ENCODE measurements at regions not wholly inside any gene's neighbourhood (a gene's known extent, or its start where the extent isn't known, plus 50 kb on each side); places are given as distances from the start of the nearest gene placed in this dataset.

GRCh38 chr18:44599412-44599811 is 81.3 kb upstream of the SETBP1 start:
- Histone ChIP-seq H3K9me3 (ENCODE audit: control insufficient read depth, insufficient read depth, low read length) (no peaks in the 10 kb centered on the region), H3K27me3 (ENCODE audit: control insufficient read depth, insufficient read depth, low read length) (no peaks in the 10 kb centered on the region), H3K4me3 (ENCODE audit: low read length) (no peak overlapping the region), H3K27ac (ENCODE audit: low read length) (no peak overlapping the region), H3K36me3 (ENCODE audit: control insufficient read depth, insufficient read depth, low read length) (no peaks in the 10 kb centered on the region), H3K4me1 (ENCODE audit: control insufficient read depth, insufficient read depth, low read length) (no peaks in the 10 kb centered on the region)
- no peak for DNase-seq
- Mint-ChIP-seq H3K4me1 (peaks cover 9 to 10% of the 10 kb centered on the region in 2 donors), H3K27me3 (ENCODE audit: low read depth in 2 of 2) (peaks cover 0 to 7% of the 10 kb centered on the region in 2 donors), H3K27ac (no peak overlapping the region), H3K9me3 (no peaks in the 10 kb centered on the region), H3K4me3 (no peak overlapping the region), H3K36me3 (no peaks in the 10 kb centered on the region)
- TF ChIP-seq CTCF (IDR thresholded peaks at IDR 0.05), result no peak
- WGBS (ENCODE audit: insufficient coverage), result 91% methylated on average over 4 of the region's 4 CpGs
- intact Hi-C loops (cut with micrococcal nuclease), result no loop called here
- ATAC-seq, result no peak

GRCh38 chr18:44601447-44601846 is 79.2 kb upstream of the SETBP1 start:
- Histone ChIP-seq H3K36me3 (ENCODE audit: control insufficient read depth, insufficient read depth, low read length) (no peaks in the 10 kb centered on the region), H3K27ac (ENCODE audit: low read length) (no peak overlapping the region), H3K4me1 (ENCODE audit: control insufficient read depth, insufficient read depth, low read length) (no peaks in the 10 kb centered on the region), H3K9me3 (ENCODE audit: control insufficient read depth, insufficient read depth, low read length) (no peaks in the 10 kb centered on the region), H3K4me3 (ENCODE audit: low read length) (no peak overlapping the region), H3K27me3 (ENCODE audit: control insufficient read depth, insufficient read depth, low read length) (no peaks in the 10 kb centered on the region)
- peaks cover 4% of the 10 kb centered on the region in 2 donors for H3K27me3 Mint-ChIP-seq (ENCODE audit: low read depth in 2 of 2)
- no peak overlapping the region for H3K4me3 Mint-ChIP-seq
- DNase-seq, result no peak
- H3K9me3 Mint-ChIP-seq, result no peaks in the 10 kb centered on the region
- ATAC-seq, result no peak
- intact Hi-C loops (cut with micrococcal nuclease), result no loop called here
- TF ChIP-seq CTCF (IDR thresholded peaks at IDR 0.05), result no peak
- H3K36me3 Mint-ChIP-seq, result no peaks in the 10 kb centered on the region
- H3K27ac Mint-ChIP-seq, result no peak overlapping the region
- H3K4me1 Mint-ChIP-seq, result peaks cover 9 to 10% of the 10 kb centered on the region in 2 donors

GRCh38 chr18:44602380-44602779 is 78.3 kb upstream of the SETBP1 start:
- Mint-ChIP-seq H3K27ac (no peak overlapping the region), H3K9me3 (no peaks in the 10 kb centered on the region), H3K36me3 (no peaks in the 10 kb centered on the region), H3K27me3 (ENCODE audit: low read depth in 2 of 2) (peaks cover 4 to 13% of the 10 kb centered on the region in 2 donors), H3K4me1 (peaks cover under 1% of the 10 kb centered on the region in 2 donors), H3K4me3 (no peak overlapping the region)
- H3K4me1 ChIP-seq (ENCODE audit: control insufficient read depth, insufficient read depth, low read length), result no peaks in the 10 kb centered on the region
- H3K36me3 ChIP-seq (ENCODE audit: control insufficient read depth, insufficient read depth, low read length), result no peaks in the 10 kb centered on the region
- intact Hi-C loops (cut with micrococcal nuclease), result no loop called here
- TF ChIP-seq CTCF (IDR thresholded peaks at IDR 0.05), result no peak
- no peaks in the 10 kb centered on the region for H3K27me3 ChIP-seq (ENCODE audit: control insufficient read depth, insufficient read depth, low read length)
- ATAC-seq (no peak), DNase-seq (no peak)
- no peak overlapping the region for H3K27ac ChIP-seq (ENCODE audit: low read length)
- WGBS (ENCODE audit: insufficient coverage), result 90% methylated on average over 2 of the region's 2 CpGs
- H3K9me3 ChIP-seq (ENCODE audit: control insufficient read depth, insufficient read depth, low read length), result no peaks in the 10 kb centered on the region
- H3K4me3 ChIP-seq (ENCODE audit: low read length), result no peak overlapping the region

- Mint-ChIP-seq H3K27ac (no peak overlapping the region), H3K9me3 (no peaks in the 10 kb centered on the region), H3K36me3 (no peaks in the 10 kb centered on the region), H3K4me1 (no peaks in the 10 kb centered on the region), H3K4me3 (no peak overlapping the region), H3K27me3 (ENCODE audit: low read depth in 2 of 2) (peaks cover 4 to 13% of the 10 kb centered on the region in 2 donors)
- H3K27ac ChIP-seq (ENCODE audit: low read length), result no peak overlapping the region
- no peak for TF ChIP-seq CTCF (IDR thresholded peaks at IDR 0.05)
- DNase-seq (no peak), ATAC-seq (no peak)
- intact Hi-C loops (cut with micrococcal nuclease), result no loop called here
- no peaks in the 10 kb centered on the region for H3K36me3 ChIP-seq (ENCODE audit: control insufficient read depth, insufficient read depth, low read length)
- no peaks in the 10 kb centered on the region for H3K27me3 ChIP-seq (ENCODE audit: control insufficient read depth, insufficient read depth, low read length)
- H3K4me3 ChIP-seq (ENCODE audit: low read length), result no peak overlapping the region
- H3K4me1 ChIP-seq (ENCODE audit: control insufficient read depth, insufficient read depth, low read length), result no peaks in the 10 kb centered on the region
- H3K9me3 ChIP-seq (ENCODE audit: control insufficient read depth, insufficient read depth, low read length), result no peaks in the 10 kb centered on the region
- WGBS (ENCODE audit: insufficient coverage), result 58% methylated on average over 1 of the region's 1 CpG
Measured at GRCh38 chr18:44602845-44603244, 77.8 kb upstream of the SETBP1 start.

Measured in natural killer cell (primary cell).